Aorta (tissue), 5 donors: ENCODE measurements at regions not wholly inside any gene's neighbourhood (a gene's known extent, or its start where the extent isn't known, plus 50 kb on each side); places are given as distances from the start of the nearest gene placed in this dataset.

ENCODE experiments used
- ATAC-seq: fragments of 200-7000 bp; cut with Tn5 transposase; one replicate; pipeline ENCODE4 v1.9.1; 2022; ENCODE audit warnings: moderate library complexity; ENCODE audit not compliant: low FRiP score
- DNase-seq, 2 donors: peaks; one replicate each; pipeline ENCODE4 v3.0.0-alpha.2; 2020
- H3K27ac ChIP-seq, 2 donors: one replicate each; pipeline ENCODE4 v1.5.1; 2013; ENCODE audit warnings: low read length in 2 of 2, mild to moderate bottlenecking in 2 of 2, moderate library complexity in 2 of 2, control low read depth in 1 of 2, inconsistent platforms in 1 of 2, low read depth in 1 of 2
- H3K27me3 ChIP-seq, 2 donors: one replicate each; pipeline ENCODE4 v1.6.1; 2013; ENCODE audit warnings: control low read depth in 1 of 2, low read length in 1 of 2, mild to moderate bottlenecking in 1 of 2, moderate library complexity in 1 of 2; ENCODE audit not compliant: insufficient read depth in 2 of 2, control insufficient read depth in 1 of 2
- H3K36me3 ChIP-seq, 2 donors: one replicate each; pipeline ENCODE4 v1.6.1; 2013; ENCODE audit warnings: control low read depth in 1 of 2, low read length in 1 of 2, mild to moderate bottlenecking in 1 of 2; ENCODE audit not compliant: insufficient read depth in 2 of 2, control insufficient read depth in 1 of 2
- H3K4me1 ChIP-seq, 2 donors: one replicate each; pipeline ENCODE4 v1.6.1; 2013; ENCODE audit warnings: low read length in 2 of 2, control low read depth in 1 of 2, mild to moderate bottlenecking in 1 of 2, moderate library complexity in 1 of 2; ENCODE audit not compliant: insufficient read depth in 2 of 2, control insufficient read depth in 1 of 2
- H3K4me3 ChIP-seq, 2 donors: one replicate each; pipeline ENCODE4 v1.5.1; 2013; ENCODE audit warnings: low read length in 2 of 2, control low read depth in 1 of 2, mild to moderate bottlenecking in 1 of 2
- H3K9me3 ChIP-seq: one replicate; pipeline ENCODE4 v1.6.1; 2013; ENCODE audit warnings: mild to moderate bottlenecking, low read length; ENCODE audit not compliant: control insufficient read depth
- WGBS, 2 donors: extraction: QIAGEN DNeasy Blood & Tissue Kit; methylation state at CpG; one replicate each; pipeline ENCODE4 v1.1.7; 2013; 5-methylcytosine and 5-hydroxymethylcytosine counted together
- intact Hi-C, 2 donors: fragments of 100-400 bp; cut with DNase I; formaldehyde crosslinking; loops; one replicate each; pipeline versions ENCODE4 v1.14.2 to v1.15.0; 2022
- donor health status: healthy with polysubstance abuse.
- donor health status: Bipolar disorder and iron deficiency.
- donor health status: DM: no; HTN: no; CAD: no.
- donor health status: DM: no; HTN: no; CAD: no.
- donor health status: DM: yes; HTN: yes; CAD: no.

- no peaks in the 10 kb centered on the region for H3K36me3 ChIP-seq
- DNase-seq (no peak), ATAC-seq (no peak)
- H3K4me1 ChIP-seq, result no peaks in the 10 kb centered on the region
- no peaks in the 10 kb centered on the region for H3K27me3 ChIP-seq
- no peak overlapping the region for H3K27ac ChIP-seq
- WGBS, 2 donors, result 95 to 98% methylated on average over 1 of the region's 1 CpG
- no peak overlapping the region for H3K4me3 ChIP-seq
- intact Hi-C loops, result no loop called here
- H3K9me3 ChIP-seq, result no peaks in the 10 kb centered on the region
Observed at GRCh38 chr2:128799284-128799552, 480.6 kb upstream of the HS6ST1 start.

GRCh38 chr2:128799730-128800129 lies 481.1 kb upstream of the HS6ST1 start:
- ATAC-seq (no peak), DNase-seq (no peak)
- no peaks in the 10 kb centered on the region for H3K36me3 ChIP-seq
- no peak overlapping the region for H3K4me3 ChIP-seq
- no peaks in the 10 kb centered on the region for H3K27me3 ChIP-seq
- WGBS, 2 donors, result 87 to 91% methylated on average over 2 of the region's 2 CpGs
- intact Hi-C loops, result no loop called here
- no peaks in the 10 kb centered on the region for H3K4me1 ChIP-seq
- no peaks in the 10 kb centered on the region for H3K9me3 ChIP-seq
- H3K27ac ChIP-seq, result no peak overlapping the region

DNA sequence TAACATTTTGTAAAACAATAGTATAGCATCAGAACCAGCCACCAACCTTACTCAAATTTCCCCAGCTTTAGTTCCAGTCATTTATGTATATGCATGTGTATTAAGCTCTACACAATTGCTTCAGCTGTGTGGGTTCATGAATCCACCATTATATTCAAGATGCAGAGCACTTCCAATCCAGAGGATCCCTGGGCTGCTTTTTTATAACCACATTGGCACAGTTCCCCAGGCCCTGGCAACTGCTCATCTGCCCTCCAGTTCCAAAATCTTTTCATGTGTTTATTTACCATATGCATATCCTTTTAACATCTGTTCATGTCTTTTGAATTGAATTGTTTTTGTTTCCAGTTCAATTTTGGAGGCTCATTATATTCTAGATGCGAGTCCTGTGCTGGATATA lies 482.9 kb upstream of the HS6ST1 start:
- H3K27me3 ChIP-seq, result no peaks in the 10 kb centered on the region
- no peak overlapping the region for H3K4me3 ChIP-seq
- H3K9me3 ChIP-seq, result no peaks in the 10 kb centered on the region
- no peak overlapping the region for H3K27ac ChIP-seq
- DNase-seq, result no peak
- WGBS, 2 donors, result 80 to 86% methylated on average over 1 of the region's 1 CpG
- no peaks in the 10 kb centered on the region for H3K4me1 ChIP-seq
- no peaks in the 10 kb centered on the region for H3K36me3 ChIP-seq
- no peak for ATAC-seq
- intact Hi-C loops, result no loop called here

DNA sequence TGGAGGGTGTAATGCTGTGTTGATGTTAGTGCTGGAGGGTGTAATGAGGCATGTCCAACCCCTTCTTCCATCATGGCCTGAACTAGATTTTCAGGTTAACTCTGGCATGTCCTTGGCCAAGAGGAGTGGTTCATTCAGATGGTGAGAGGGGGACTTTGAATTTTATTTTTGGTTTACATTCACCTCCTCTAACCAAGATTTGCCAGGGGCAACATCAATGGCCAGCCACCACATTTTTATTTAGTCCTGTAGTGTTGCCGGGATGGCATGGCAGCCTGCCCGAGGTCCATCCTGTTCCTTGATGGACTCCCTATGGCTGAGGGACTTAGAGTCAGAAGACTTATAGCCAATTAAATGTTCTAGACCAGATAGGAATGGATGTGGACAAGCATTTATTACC lies 484.6 kb upstream of the HS6ST1 start:
- no peaks in the 10 kb centered on the region for H3K4me1 ChIP-seq
- DNase-seq (no peak), ATAC-seq (no peak)
- intact Hi-C loops, result no loop called here
- H3K9me3 ChIP-seq, result no peaks in the 10 kb centered on the region
- H3K27ac ChIP-seq, result no peak overlapping the region
- no peaks in the 10 kb centered on the region for H3K27me3 ChIP-seq
- no peak overlapping the region for H3K4me3 ChIP-seq
- 91 to 100% methylated on average over 2 of the region's 2 CpGs for WGBS, 2 donors
- H3K36me3 ChIP-seq, result no peaks in the 10 kb centered on the region

DNA sequence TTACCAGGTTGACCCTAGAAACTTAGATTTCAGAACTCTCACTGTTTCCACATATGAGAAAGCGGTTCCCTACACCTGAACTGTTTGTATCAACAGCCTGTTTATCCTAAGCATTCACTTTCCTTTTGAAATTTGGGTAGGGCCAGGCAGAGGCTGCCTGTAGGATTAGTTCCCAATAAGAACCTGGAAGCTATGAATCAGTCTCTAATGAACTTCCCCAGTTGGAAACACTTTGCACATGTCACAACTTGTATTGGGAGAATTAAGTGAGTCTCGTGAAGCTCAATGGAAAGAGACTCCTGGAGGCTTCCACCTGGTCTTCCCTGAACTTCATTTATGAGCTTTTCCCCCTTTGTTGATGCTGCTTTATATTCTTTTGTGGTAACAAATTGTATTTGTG lies 486.6 kb upstream of the HS6ST1 start:
- DNase-seq, result no peak
- H3K9me3 ChIP-seq, result no peaks in the 10 kb centered on the region
- H3K4me3 ChIP-seq, result no peak overlapping the region
- H3K4me1 ChIP-seq, result no peaks in the 10 kb centered on the region
- ATAC-seq, result no peak
- no peak overlapping the region for H3K27ac ChIP-seq
- 67 to 72% methylated on average over 2 of the region's 2 CpGs for WGBS, 2 donors
- no peaks in the 10 kb centered on the region for H3K36me3 ChIP-seq
- intact Hi-C loops, result no loop called here
- H3K27me3 ChIP-seq, result no peaks in the 10 kb centered on the region

DNA sequence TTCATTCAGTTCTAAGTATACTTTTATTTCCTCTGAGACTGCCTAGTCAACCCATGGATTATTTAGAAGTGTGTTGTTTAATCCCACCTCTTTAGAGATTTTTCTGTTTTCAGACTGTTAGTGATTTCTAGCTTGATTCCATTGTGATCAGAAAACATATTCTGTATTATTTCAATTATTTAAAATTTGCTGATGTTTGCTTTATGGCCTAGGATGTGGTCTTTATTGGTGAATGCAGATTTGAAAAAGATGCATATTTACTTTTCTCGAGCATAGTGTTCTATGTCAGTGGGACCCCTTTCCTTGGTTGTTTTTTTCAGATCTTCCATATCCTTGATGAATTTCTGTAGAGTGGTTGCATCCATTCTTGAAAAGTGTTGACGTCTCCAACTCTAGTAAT lies 487.2 kb upstream of the HS6ST1 start:
- no peaks in the 10 kb centered on the region for H3K36me3 ChIP-seq
- intact Hi-C loops, result no loop called here
- H3K9me3 ChIP-seq, result peaks cover under 1% of the 10 kb centered on the region
- no peak for ATAC-seq
- no peak for DNase-seq
- H3K4me3 ChIP-seq, result no peak overlapping the region
- H3K4me1 ChIP-seq, result no peaks in the 10 kb centered on the region
- no peak overlapping the region for H3K27ac ChIP-seq
- 89 to 92% methylated on average over 2 of the region's 2 CpGs for WGBS, 2 donors
- no peaks in the 10 kb centered on the region for H3K27me3 ChIP-seq

GRCh38 chr2:128807317-128807716 lies 488.6 kb upstream of the HS6ST1 start:
- Histone ChIP-seq H3K4me1 (no peaks in the 10 kb centered on the region), H3K27ac (no peak overlapping the region), H3K36me3 (no peaks in the 10 kb centered on the region), H3K9me3 (peaks cover 1% of the 10 kb centered on the region), H3K4me3 (no peak overlapping the region), H3K27me3 (no peaks in the 10 kb centered on the region)
- ATAC-seq (no peak), DNase-seq (no peak)
- intact Hi-C loops, result no loop called here
- WGBS, 2 donors, result 97 to 98% methylated on average over 1 of the region's 1 CpG

GRCh38 chr2:128808462-128809258 lies 490.0 kb upstream of the HS6ST1 start:
- Histone ChIP-seq H3K4me3 (no peak overlapping the region), H3K9me3 (peaks cover 1% of the 10 kb centered on the region), H3K27me3 (no peaks in the 10 kb centered on the region), H3K4me1 (no peaks in the 10 kb centered on the region), H3K27ac (no peak overlapping the region), H3K36me3 (no peaks in the 10 kb centered on the region)
- intact Hi-C loops, result no loop called here
- WGBS, 2 donors, result 73 to 79% methylated on average over 5 of the region's 5 CpGs
- ATAC-seq, result no peak
- no peak for DNase-seq

DNA sequence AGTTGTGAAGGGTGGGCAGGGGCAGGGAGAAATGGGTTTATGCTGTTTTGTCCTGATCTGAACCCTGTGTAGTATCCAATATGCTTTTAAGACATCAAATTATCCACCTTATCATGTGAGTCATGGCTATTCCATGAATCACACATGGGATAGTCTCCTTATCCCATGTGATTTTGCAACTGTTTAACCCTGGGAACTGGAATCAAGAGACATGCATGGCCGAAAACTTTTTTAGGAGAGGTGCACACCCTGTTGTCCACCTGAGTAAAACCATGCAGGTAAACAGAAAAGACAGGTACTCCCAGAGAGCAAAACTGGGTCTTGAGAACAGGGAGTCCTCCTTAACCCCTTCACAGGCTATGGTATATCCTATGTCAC lies 490.6 kb upstream of the HS6ST1 start:
- Histone ChIP-seq H3K9me3 (peaks cover 1% of the 10 kb centered on the region), H3K27ac (no peak overlapping the region), H3K4me1 (no peaks in the 10 kb centered on the region), H3K4me3 (no peak overlapping the region), H3K36me3 (no peaks in the 10 kb centered on the region), H3K27me3 (no peaks in the 10 kb centered on the region)
- DNase-seq (no peak), ATAC-seq (no peak)
- intact Hi-C loops, result no loop called here
- WGBS, 2 donors, result 94 to 97% methylated on average over 1 of the region's 1 CpG
